ENCODE measurements at regions not wholly inside any gene's neighbourhood (a gene's known extent, or its start where the extent isn't known, plus 50 kb on each side); places are given as distances from the start of the nearest gene placed in this dataset.

GRCh38 chr5:57960569-57960968 is 478.0 kb upstream of the ACTBL2 start:
- no peak for DNase-seq (ENCODE audit: low spot score)
- TF ChIP-seq CTCF (IDR thresholded peaks at IDR 0.05), result no peak
- no peaks in the 10 kb centered on the region for H3K27me3 ChIP-seq
- H3K4me1 ChIP-seq, result no peaks in the 10 kb centered on the region
- no peaks in the 10 kb centered on the region for H3K36me3 ChIP-seq
- H3K4me3 ChIP-seq, result no peak overlapping the region
- H3K27ac ChIP-seq, result no peak overlapping the region
- peaks cover 0 to 18% of the 10 kb centered on the region in 2 donors for H3K9me3 ChIP-seq

DNA sequence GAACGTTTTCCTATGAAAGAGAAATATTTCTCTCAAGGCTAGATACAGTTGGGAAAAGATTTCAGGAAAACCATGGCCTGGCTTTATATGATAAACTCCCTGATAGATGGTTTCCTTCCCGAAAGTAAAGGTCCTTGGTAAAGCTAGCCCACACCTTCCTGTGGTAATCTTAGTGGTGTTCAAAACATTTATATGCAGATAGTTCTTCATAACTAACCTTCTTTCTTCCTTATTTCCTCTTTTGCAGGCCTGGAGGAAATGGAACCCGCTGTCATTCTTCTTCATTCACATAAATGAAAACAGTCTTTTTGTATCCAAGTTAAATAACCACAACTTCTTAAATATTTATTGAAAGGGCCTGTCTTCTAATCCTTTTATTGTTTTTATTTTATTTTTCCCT is 474.0 kb upstream of the ACTBL2 start:
- Histone ChIP-seq H3K27ac (no peak overlapping the region), H3K27me3 (no peaks in the 10 kb centered on the region), H3K36me3 (no peaks in the 10 kb centered on the region), H3K4me3 (no peak overlapping the region), H3K4me1 (no peaks in the 10 kb centered on the region), H3K9me3 (no peaks in the 10 kb centered on the region)
- no peak for DNase-seq (ENCODE audit: low spot score)
- no peak for TF ChIP-seq CTCF (IDR thresholded peaks at IDR 0.05)

GRCh38 chr5:57955511-57955910 is 472.9 kb upstream of the ACTBL2 start:
- Histone ChIP-seq H3K36me3 (no peaks in the 10 kb centered on the region), H3K27me3 (no peaks in the 10 kb centered on the region), H3K27ac (no peak overlapping the region), H3K4me3 (no peak overlapping the region), H3K9me3 (no peaks in the 10 kb centered on the region), H3K4me1 (no peaks in the 10 kb centered on the region)
- DNase-seq (ENCODE audit: low spot score), result no peak
- no peak for TF ChIP-seq CTCF (IDR thresholded peaks at IDR 0.05)

- Histone ChIP-seq H3K9me3 (no peaks in the 10 kb centered on the region), H3K27me3 (no peaks in the 10 kb centered on the region), H3K27ac (no peak overlapping the region), H3K36me3 (no peaks in the 10 kb centered on the region), H3K4me3 (no peak overlapping the region), H3K4me1 (no peaks in the 10 kb centered on the region)
- no peak for DNase-seq (ENCODE audit: low spot score)
- TF ChIP-seq CTCF (IDR thresholded peaks at IDR 0.05), result no peak
Measured at GRCh38 chr5:57953792-57954191, 471.2 kb upstream of the ACTBL2 start.

DNA sequence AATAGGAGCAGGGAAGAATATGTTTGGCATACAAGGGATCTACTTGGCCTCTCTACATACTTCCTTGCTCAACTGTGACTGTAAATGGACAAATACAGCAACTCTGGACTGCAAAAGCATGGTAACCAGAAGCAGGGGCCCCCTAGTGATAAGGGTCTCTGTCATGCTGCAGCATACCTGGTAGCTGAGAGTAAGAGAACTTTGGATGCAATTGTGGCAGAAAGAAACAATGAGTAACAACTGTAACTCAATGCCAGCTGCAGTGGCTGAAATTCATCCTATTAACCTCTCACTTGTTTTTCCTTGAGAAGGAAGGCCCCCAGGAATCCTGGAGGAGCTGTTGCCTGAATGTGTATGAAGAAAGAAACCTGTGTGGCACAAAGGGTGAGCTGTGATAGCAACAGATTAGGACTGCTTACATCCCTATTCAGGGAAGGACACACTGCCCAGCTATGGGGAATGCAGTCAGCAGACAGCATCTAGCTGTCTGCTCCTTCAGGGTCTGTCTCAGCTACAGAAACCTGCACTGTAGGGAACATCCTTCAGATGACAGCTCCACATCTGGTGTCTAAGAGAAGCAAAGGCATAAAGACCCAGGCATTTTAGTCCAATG is 468.1 kb upstream of the ACTBL2 start:
- Histone ChIP-seq H3K4me1 (no peaks in the 10 kb centered on the region), H3K27me3 (no peaks in the 10 kb centered on the region), H3K27ac (no peak overlapping the region), H3K9me3 (no peaks in the 10 kb centered on the region), H3K4me3 (no peak overlapping the region), H3K36me3 (no peaks in the 10 kb centered on the region)
- no peak for TF ChIP-seq CTCF (IDR thresholded peaks at IDR 0.05)
- no peak for DNase-seq (ENCODE audit: low spot score)

GRCh38 chr5:57948091-57948490 is 465.5 kb upstream of the ACTBL2 start:
- Histone ChIP-seq H3K9me3 (no peaks in the 10 kb centered on the region), H3K27me3 (no peaks in the 10 kb centered on the region), H3K36me3 (no peaks in the 10 kb centered on the region), H3K4me3 (no peak overlapping the region), H3K27ac (no peak overlapping the region), H3K4me1 (no peaks in the 10 kb centered on the region)
- DNase-seq (ENCODE audit: low spot score), result no peak
- no peak for TF ChIP-seq CTCF (IDR thresholded peaks at IDR 0.05)
